HUES6 (cell line): ENCODE measurements at regions not wholly inside any gene's neighbourhood (a gene's known extent, or its start where the extent isn't known, plus 50 kb on each side); places are given as distances from the start of the nearest gene placed in this dataset.

Source experiments
- H3K27ac ChIP-seq: 2 replicates; pipeline ENCODE4 v1.7.0; 2013; ENCODE audit warnings: low read depth, mild to moderate bottlenecking, low read length, inconsistent platforms
- H3K27me3 ChIP-seq: 2 replicates; pipeline ENCODE4 v1.6.1; 2013; ENCODE audit warnings: low read length; ENCODE audit not compliant: control insufficient read depth, insufficient read depth
- H3K36me3 ChIP-seq: 2 replicates; pipeline ENCODE4 v1.6.1; 2013; ENCODE audit warnings: low read length; ENCODE audit not compliant: control insufficient read depth, insufficient read depth
- H3K4me1 ChIP-seq: 2 replicates; pipeline ENCODE4 v1.6.1; 2013; ENCODE audit warnings: low read length; ENCODE audit not compliant: control insufficient read depth, insufficient read depth
- H3K4me3 ChIP-seq: 2 replicates; pipeline ENCODE4 v1.5.1; 2013; ENCODE audit warnings: low read depth, low read length
- H3K9ac ChIP-seq: one replicate; pipeline ENCODE4 v1.6.1; 2013; ENCODE audit warnings: mild to moderate bottlenecking, low read length
- H3K9me3 ChIP-seq: 2 replicates; pipeline ENCODE4 v1.6.1; 2013; ENCODE audit warnings: low read depth, low read length; ENCODE audit not compliant: control insufficient read depth, insufficient read depth

DNA sequence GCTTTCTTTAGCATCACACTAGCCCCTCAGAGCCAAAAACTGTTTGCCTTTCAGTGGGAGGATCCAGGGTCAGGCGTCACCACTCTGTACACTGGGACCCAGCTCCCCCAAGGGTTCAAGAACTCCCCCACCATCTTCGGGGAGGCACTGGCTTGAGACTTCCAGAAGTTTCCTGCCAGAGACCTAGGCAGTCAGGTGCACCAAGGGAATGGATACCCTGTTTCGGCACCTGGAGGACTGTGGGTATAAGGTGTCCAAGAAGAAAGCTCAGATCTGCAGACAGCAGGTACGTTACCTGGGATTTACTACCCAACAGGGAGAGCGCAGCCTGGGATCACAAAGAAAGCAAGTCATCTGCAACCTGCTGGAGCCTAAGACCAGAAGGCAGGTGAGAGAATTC lies 603.0 kb downstream of the UQCRFS1 start:
- Histone ChIP-seq H3K36me3 (no peaks in the 10 kb centered on the region), H3K4me1 (no peaks in the 10 kb centered on the region), H3K27me3 (no peaks in the 10 kb centered on the region), H3K4me3 (no peak overlapping the region), H3K27ac (no peak overlapping the region), H3K9me3 (peaks cover 51% of the 10 kb centered on the region), H3K9ac (no peak overlapping the region)

DNA sequence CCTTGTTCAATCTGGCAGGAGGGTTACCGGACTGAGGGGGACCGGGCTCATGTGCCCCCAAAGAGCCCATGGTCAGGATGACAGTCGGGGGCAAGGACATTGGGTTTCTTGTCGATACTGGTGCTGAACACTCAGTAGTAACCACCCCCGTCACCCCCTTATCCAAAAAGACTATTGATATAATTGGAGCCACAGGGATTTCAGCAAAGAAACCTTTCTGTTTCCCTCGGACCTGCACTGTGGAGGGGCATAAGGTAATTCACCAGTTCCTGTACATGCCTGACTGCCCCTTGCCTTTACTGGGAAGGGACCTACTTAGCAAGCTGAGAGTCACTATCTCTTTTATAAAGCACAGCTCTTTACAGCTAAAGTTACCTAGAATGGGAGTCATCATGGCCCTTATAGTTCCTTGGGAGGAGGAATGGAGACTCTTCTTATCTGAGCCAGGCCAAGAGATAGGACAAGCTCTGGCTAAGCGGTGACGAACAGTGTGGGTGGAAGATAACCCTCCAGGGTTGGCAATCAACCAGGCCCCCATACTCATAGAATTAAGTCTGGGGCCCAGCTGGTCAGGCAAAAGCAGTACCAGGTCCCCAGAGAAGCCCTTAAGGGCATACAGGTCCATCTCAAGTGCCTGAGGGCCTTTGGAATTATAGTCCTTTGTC lies 603.7 kb downstream of the UQCRFS1 start:
- peaks cover 44% of the 10 kb centered on the region for H3K9me3 ChIP-seq
- H3K27ac ChIP-seq: no peak overlapping the region
- no peaks in the 10 kb centered on the region for H3K36me3 ChIP-seq

DNA sequence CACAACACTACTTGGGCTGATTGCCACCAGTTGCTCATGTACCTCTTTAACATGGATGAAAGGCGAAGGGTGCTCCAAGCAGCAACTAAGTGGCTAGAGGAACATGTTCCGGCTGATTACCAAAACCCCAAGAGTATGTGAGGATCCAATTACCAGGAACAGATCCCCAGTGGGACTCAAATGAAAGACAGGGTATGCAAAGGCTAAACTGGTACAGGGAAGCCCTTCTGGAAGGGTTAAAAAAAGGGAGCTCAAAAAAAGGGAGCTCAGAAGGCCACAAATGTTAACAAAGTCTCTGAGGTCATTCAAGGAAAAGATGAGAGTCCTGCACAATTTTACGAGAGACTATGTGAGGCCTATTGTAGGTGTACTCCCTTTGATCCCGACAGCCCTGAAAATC lies 604.7 kb downstream of the UQCRFS1 start:
- Histone ChIP-seq H3K27me3 (no peaks in the 10 kb centered on the region), H3K9ac (no peak overlapping the region), H3K4me3 (no peak overlapping the region), H3K27ac (no peak overlapping the region), H3K9me3 (peaks cover 35% of the 10 kb centered on the region), H3K36me3 (no peaks in the 10 kb centered on the region), H3K4me1 (no peaks in the 10 kb centered on the region)

More for the DNA sequence above, 603.7 kb downstream of the UQCRFS1 start:
- H3K9ac ChIP-seq: no peak overlapping the region
- H3K27me3 ChIP-seq: no peaks in the 10 kb centered on the region
- H3K4me3 ChIP-seq: no peak overlapping the region
- no peaks in the 10 kb centered on the region for H3K4me1 ChIP-seq

DNA sequence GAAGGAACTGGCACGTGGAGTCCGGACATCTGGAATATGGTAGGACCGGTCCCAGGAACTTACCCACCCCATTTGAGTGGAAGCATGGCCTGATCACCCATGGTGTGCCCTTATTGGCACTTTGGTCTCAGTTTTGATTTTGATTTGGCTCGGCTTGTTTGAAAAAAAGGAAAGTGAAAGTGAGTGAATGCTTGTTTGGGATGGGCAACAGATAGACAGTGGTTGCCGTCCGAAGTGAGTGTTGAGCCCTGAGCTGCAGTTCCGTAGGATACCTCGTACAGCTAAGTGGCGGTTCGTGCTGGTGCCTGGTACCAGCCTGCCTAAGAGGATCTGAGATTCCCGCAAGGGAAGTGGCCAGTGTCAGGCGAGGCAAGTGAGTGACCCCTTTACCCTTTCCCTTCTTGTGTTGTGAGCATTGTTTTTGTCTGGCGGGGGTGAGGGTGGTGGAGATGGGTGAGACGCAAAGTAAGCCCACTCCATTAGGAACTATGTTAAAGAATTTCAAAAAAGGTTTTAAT lies 605.8 kb downstream of the UQCRFS1 start:
- H3K4me1 ChIP-seq: no peaks in the 10 kb centered on the region
- H3K9me3 ChIP-seq: peaks cover 26% of the 10 kb centered on the region
- H3K9ac ChIP-seq: no peak overlapping the region
- H3K36me3 ChIP-seq: no peaks in the 10 kb centered on the region
- H3K27ac ChIP-seq: no peak overlapping the region
- H3K4me3 ChIP-seq: no peak overlapping the region
- no peaks in the 10 kb centered on the region for H3K27me3 ChIP-seq

DNA sequence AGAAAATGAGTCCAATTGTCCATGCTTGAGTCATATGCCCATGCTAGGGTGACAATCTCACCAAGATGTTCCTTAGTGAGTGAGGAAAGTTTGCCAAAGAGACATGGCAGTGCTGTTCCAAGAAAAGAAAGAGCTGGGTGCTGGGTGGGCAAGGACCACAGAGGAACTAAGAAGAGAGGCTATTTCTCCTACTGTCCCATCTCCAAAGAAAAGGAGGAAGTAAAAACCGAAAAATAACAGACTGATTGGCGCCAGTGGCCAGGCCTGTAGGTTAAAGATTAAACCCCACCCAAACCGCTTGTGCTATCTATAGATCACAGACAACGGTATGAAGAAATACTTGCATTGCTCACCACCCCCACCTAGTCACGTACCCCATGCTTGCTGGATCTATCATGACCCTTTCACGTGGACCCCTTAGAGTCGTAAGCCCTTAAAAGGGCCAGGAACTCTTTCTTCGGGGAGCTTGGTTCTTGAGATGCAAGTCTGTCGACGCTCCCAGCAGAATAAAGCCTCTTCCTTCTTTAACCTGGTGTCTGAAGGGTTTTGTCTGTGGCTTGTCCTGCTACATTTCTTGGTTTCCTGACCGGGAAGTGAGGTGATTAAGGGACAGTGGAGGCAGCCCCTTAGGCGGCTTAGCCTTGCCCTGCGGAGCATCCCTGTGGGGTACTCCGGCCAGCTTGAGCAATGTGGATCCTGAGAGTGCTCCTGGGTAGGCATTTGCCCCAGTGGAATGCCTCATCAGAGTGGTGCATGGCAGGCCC lies 606.5 kb downstream of the UQCRFS1 start:
- peaks cover 26% of the 10 kb centered on the region for H3K9me3 ChIP-seq
- H3K27me3 ChIP-seq: no peaks in the 10 kb centered on the region
- no peak overlapping the region for H3K27ac ChIP-seq
- H3K4me3 ChIP-seq: no peak overlapping the region
- H3K36me3 ChIP-seq: no peaks in the 10 kb centered on the region
- H3K9ac ChIP-seq: no peak overlapping the region
- H3K4me1 ChIP-seq: no peaks in the 10 kb centered on the region

DNA sequence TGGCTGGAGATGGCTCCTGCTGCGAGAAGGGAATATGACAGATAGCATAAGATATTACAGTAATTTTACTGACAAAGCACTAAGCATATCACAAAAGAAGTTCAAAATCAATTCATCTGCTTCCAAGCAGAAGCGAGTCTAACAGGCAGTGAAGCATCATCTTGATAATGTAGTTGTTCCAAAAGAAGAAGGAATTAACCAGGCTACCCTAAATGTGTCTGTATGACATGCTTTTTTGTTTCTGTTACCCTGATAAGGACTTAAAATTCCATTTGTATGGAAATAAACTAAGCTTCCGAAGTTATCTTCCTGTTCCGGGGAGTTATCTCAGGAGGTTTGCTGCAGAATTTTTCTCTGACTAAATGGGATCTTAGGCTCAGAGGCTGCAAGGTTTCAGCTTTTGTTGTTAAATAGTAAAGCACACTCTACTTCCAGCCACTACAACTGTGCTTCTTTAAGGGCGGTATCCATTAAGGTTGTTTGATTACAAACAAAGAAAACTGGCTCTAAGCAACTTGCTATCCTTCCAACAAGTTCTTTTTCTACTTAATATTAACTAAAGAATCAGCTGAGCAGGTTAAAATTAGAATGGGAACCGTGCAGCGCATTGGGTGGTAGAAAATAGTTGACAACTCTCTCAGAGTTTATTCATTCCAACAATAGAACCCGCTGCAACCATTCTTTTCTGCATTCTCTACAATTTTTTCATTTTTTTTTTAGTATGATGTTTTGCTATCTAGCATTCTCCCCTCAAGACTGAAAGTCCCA lies 607.3 kb downstream of the UQCRFS1 start:
- H3K4me3 ChIP-seq: no peak overlapping the region
- no peak overlapping the region for H3K27ac ChIP-seq
- H3K9ac ChIP-seq: no peak overlapping the region

DNA sequence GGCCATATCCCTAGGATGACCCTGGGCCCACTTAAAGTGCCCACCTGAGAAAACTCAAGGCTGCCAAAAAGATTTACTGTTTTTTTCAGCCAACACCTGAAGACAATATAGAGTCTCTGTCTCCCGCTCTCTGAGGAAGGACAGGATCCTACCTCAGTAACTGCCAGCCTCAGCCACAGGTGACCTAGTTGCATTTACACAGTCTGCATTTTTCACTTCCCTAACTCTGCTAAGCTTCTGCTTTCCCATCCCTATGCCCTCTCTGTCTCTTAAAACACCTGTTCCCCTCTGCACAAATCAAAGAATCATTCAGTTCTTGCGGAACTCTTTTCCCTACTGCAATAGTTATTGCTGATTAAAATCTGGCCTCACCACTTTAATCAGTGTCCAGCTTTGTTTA lies 609.5 kb downstream of the UQCRFS1 start:
- Histone ChIP-seq H3K27me3 (no peaks in the 10 kb centered on the region), H3K4me3 (no peak overlapping the region), H3K9ac (no peak overlapping the region), H3K36me3 (no peaks in the 10 kb centered on the region), H3K27ac (no peak overlapping the region), H3K4me1 (no peaks in the 10 kb centered on the region), H3K9me3 (peaks cover 26% of the 10 kb centered on the region)

More for the DNA sequence above, 607.3 kb downstream of the UQCRFS1 start:
- Histone ChIP-seq H3K4me1 (no peaks in the 10 kb centered on the region), H3K27me3 (no peaks in the 10 kb centered on the region), H3K36me3 (no peaks in the 10 kb centered on the region), H3K9me3 (peaks cover 26% of the 10 kb centered on the region)

DNA sequence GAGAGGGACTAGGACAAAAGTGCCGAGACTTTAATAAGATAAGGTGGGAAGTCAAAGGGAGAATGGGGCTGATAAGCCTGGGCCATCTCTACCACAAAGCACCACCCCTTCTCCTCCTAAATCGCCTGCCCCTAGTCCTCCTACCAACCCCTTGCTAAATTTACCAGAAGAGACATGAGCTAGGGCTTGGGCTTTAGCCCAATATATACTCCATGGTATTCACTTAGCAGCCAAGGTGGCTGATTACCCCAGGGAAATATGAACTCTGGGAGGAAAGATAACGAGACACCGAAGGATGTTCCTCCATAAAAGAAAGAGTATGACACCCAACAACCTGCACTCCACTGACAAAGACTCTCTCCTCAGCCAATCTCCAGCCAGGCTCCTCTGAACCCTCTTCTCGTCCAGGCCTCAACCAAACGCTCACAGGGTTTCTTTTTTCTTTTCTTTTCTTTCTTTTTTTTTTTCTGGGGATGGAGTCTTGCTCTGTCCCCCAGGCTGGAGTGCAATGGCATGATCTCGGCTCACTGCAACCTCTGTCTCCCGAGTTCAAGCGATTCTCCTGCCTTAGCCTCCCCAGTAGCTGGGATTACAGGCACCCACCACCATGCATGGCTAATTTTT lies 610.2 kb downstream of the UQCRFS1 start:
- Histone ChIP-seq H3K36me3 (no peaks in the 10 kb centered on the region), H3K4me3 (no peak overlapping the region), H3K4me1 (no peaks in the 10 kb centered on the region), H3K9ac (no peak overlapping the region), H3K27me3 (no peaks in the 10 kb centered on the region), H3K27ac (no peak overlapping the region), H3K9me3 (peaks cover 26% of the 10 kb centered on the region)

DNA sequence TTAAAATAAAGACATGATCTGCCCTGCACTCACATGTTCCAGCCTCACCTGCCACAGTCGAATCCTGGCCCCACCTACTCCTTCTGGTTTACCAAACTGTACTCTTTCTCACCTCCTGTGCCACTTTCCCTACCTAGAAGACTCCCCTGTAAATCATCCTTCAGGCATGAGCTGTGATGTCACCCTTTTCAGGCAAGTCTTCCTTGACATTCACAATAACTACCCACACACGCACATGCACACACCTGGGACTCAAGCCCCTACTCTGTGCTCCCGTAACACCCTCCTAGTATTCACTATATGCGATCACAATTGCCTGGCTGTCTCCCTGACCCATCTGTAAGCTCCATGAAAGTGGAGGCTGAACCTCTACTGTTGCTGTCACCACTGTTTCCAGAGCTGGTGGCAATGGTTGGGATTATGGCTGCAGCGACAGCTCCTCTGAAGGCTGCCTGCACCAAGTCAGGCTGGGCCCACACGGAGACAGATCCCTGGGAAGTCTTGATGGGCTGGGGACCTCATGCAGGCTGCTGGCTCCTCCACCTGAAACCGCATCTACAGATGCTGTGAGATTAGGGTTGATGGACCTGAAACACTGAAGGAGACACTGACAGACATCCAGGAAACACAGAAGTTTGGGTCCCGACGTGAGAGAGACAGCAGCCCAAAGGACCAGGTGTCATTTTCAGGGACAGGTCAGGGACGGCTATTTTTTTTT lies 611.1 kb downstream of the UQCRFS1 start:
- Histone ChIP-seq H3K9ac (no peak overlapping the region), H3K27me3 (no peaks in the 10 kb centered on the region), H3K27ac (no peak overlapping the region), H3K4me3 (no peak overlapping the region), H3K4me1 (no peaks in the 10 kb centered on the region), H3K36me3 (no peaks in the 10 kb centered on the region), H3K9me3 (peaks cover 17% of the 10 kb centered on the region)

DNA sequence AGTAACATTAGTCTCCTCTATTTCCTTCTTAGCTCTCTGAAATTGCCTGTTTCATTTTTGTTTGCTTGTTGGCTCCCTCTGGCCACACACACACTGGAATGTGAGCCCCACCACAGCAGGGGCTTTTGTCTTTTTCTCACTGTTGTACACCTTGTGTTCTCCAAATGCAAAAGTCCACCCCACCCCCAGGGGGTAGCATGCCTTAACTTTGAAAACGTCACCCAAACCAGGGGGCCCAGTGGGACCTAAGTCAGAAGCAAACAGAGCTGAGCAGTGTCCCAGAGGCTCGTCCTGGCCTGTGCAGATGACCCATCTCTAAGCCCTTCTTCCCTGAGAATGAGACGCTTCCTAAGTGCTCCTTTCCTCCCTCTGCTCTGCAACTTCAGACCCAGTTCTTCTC lies 614.1 kb downstream of the UQCRFS1 start:
- Histone ChIP-seq H3K36me3 (no peaks in the 10 kb centered on the region), H3K4me3 (no peak overlapping the region), H3K9ac (no peak overlapping the region), H3K4me1 (no peaks in the 10 kb centered on the region), H3K27ac (no peak overlapping the region), H3K27me3 (no peaks in the 10 kb centered on the region), H3K9me3 (no peaks in the 10 kb centered on the region)
